Cardiac muscle cell (in vitro differentiated cells and primary cell): ENCODE measurements at regions not wholly inside any gene's neighbourhood (a gene's known extent, or its start where the extent isn't known, plus 50 kb on each side); places are given as distances from the start of the nearest gene placed in this dataset.

Source experiments
- DNase-seq, 2 donors: peaks; one replicate each; pipeline versions ENCODE4 v3.0.0 to v3.0.0-alpha.2; 2010 to 2017; ENCODE audit warnings: low read depth in 1 of 2, low spot score in 1 of 2
- H3K27ac ChIP-seq: fragments of 200-600 bp; sonication (generic); 2 replicates; pipeline ENCODE4 v1.5.1; 2016
- H3K27me3 ChIP-seq: fragments of 200-600 bp; sonication (generic); 2 replicates; pipeline ENCODE4 v1.6.0; 2016; ENCODE audit warnings: control low read depth
- H3K36me3 ChIP-seq: fragments of 200-600 bp; sonication (generic); 2 replicates; pipeline ENCODE4 v1.5.1; 2016; ENCODE audit warnings: control low read depth
- H3K4me1 ChIP-seq: fragments of 200-600 bp; sonication (generic); 2 replicates; pipeline ENCODE4 v1.8.1; 2017; ENCODE audit warnings: low read depth, mild to moderate bottlenecking, mixed run types
- H3K4me3 ChIP-seq: fragments of 200-600 bp; sonication (generic); 2 replicates; pipeline ENCODE4 v1.5.1; 2016; ENCODE audit warnings: mild to moderate bottlenecking
- H3K9me3 ChIP-seq: fragments of 200-600 bp; sonication (generic); 2 replicates; pipeline ENCODE4 v1.5.1; 2017; ENCODE audit warnings: low read depth, mild to moderate bottlenecking, control low read depth
- TF ChIP-seq, protein P1 (sequence below): IDR thresholded peaks from 2 replicates; pipeline ENCODE4 v1.5.1; 2012; ENCODE audit warnings: low read depth, mild to moderate bottlenecking, low read length

GRCh38 chr15:62785881-62786828, 256.4 kb upstream of the TPM1 start:
- H3K4me1 ChIP-seq: peaks cover 50% of the 10 kb centered on the region
- H3K36me3 ChIP-seq: no peaks in the 10 kb centered on the region
- H3K27me3 ChIP-seq: no peaks in the 10 kb centered on the region
- no peak overlapping the region for H3K4me3 ChIP-seq
- H3K9me3 ChIP-seq: no peaks in the 10 kb centered on the region
- TF ChIP-seq, protein P1, sequence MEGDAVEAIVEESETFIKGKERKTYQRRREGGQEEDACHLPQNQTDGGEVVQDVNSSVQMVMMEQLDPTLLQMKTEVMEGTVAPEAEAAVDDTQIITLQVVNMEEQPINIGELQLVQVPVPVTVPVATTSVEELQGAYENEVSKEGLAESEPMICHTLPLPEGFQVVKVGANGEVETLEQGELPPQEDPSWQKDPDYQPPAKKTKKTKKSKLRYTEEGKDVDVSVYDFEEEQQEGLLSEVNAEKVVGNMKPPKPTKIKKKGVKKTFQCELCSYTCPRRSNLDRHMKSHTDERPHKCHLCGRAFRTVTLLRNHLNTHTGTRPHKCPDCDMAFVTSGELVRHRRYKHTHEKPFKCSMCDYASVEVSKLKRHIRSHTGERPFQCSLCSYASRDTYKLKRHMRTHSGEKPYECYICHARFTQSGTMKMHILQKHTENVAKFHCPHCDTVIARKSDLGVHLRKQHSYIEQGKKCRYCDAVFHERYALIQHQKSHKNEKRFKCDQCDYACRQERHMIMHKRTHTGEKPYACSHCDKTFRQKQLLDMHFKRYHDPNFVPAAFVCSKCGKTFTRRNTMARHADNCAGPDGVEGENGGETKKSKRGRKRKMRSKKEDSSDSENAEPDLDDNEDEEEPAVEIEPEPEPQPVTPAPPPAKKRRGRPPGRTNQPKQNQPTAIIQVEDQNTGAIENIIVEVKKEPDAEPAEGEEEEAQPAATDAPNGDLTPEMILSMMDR: no peak
- no peak overlapping the region for H3K27ac ChIP-seq
- no peak for DNase-seq

- no peaks in the 10 kb centered on the region for H3K9me3 ChIP-seq
- TF ChIP-seq, protein P1: no peak
- no peaks in the 10 kb centered on the region for H3K27me3 ChIP-seq
- DNase-seq: no peak
- H3K27ac ChIP-seq: no peak overlapping the region
- H3K4me1 ChIP-seq: peaks cover 48% of the 10 kb centered on the region
- no peak overlapping the region for H3K4me3 ChIP-seq
- no peaks in the 10 kb centered on the region for H3K36me3 ChIP-seq
Measured at GRCh38 chr15:62787401-62787800, 255.1 kb upstream of the TPM1 start.

- Histone ChIP-seq H3K36me3 (no peaks in the 10 kb centered on the region), H3K27me3 (no peaks in the 10 kb centered on the region), H3K4me3 (no peak overlapping the region), H3K27ac (no peak overlapping the region), H3K9me3 (no peaks in the 10 kb centered on the region), H3K4me1 (peaks cover 43% of the 10 kb centered on the region)
- DNase-seq: no peak
- TF ChIP-seq, protein P1: no peak
Measured at GRCh38 chr15:62788224-62788623, 254.3 kb upstream of the TPM1 start.

DNA sequence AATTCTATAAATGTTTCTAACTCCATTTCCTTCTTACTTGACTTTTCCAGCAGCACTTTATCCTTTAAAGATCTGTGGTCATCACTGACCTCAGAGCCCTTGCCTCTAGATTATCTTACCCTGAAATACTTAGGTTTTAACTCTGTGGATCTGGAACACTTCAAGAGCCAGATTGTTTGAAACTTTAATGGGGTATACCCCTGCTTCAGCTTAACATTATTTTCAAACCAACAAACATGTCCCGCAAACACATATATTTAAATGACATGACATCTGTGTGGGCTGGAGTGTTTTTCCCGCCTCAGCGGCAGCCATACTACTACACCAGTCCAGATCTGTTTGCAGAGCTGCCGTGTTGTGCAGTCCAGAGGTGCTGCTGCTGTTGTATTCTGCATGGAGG, 252.0 kb upstream of the TPM1 start:
- no peaks in the 10 kb centered on the region for H3K9me3 ChIP-seq
- H3K4me3 ChIP-seq: no peak overlapping the region
- H3K27me3 ChIP-seq: no peaks in the 10 kb centered on the region
- TF ChIP-seq, protein P1: no peak
- H3K36me3 ChIP-seq: no peaks in the 10 kb centered on the region
- no peak overlapping the region for H3K27ac ChIP-seq
- H3K4me1 ChIP-seq: peaks cover 45% of the 10 kb centered on the region
- no peak for DNase-seq

DNA sequence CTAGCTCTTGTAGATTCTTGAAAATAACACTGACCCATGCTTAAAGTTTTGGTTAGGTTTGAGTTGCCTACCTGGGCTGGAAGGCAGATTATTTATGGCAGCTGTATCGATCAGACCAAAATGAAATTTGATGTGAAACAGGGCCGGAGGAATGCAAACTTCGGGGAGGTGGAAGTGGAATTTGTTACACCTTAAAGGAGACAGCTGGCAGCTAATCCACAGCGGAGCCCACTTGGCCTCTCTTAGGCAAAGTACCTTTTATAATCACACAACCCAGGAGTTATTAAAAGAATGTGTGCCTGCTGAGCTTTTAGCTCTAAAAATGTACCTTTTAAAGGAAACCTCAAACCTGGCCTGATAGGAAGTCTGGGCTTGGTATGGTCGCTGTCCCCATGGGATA, 250.9 kb upstream of the TPM1 start:
- TF ChIP-seq, protein P1: no peak
- Histone ChIP-seq H3K27ac (no peak overlapping the region), H3K9me3 (no peaks in the 10 kb centered on the region), H3K36me3 (no peaks in the 10 kb centered on the region), H3K4me3 (no peak overlapping the region), H3K4me1 (peaks cover 44% of the 10 kb centered on the region), H3K27me3 (no peaks in the 10 kb centered on the region)
- no peak for DNase-seq
